Adipocyte (in vitro differentiated cells): ENCODE measurements at regions not wholly inside any gene's neighbourhood (a gene's known extent, or its start where the extent isn't known, plus 50 kb on each side); places are given as distances from the start of the nearest gene placed in this dataset.

Experiments used
- DNase-seq: peaks from one replicate; pipeline ENCODE4 v3.0.0-alpha.2; 2015; ENCODE audit warnings: low read depth
- H3K27me3 ChIP-seq: replicated peaks from 2 replicates; pipeline ENCODE4 v1.7.0; 2013; ENCODE audit warnings: mild to moderate bottlenecking, low read length, moderate library complexity; ENCODE audit not compliant: control insufficient read depth, insufficient read depth
- H3K36me3 ChIP-seq: 2 replicates; pipeline ENCODE4 v1.7.0; 2013; ENCODE audit warnings: low read length, mild to moderate bottlenecking, moderate library complexity; ENCODE audit not compliant: control insufficient read depth, insufficient read depth, severe bottlenecking
- H3K4me1 ChIP-seq: 2 replicates; pipeline ENCODE4 v1.7.0; 2013; ENCODE audit warnings: mild to moderate bottlenecking, low read length, moderate library complexity; ENCODE audit not compliant: control insufficient read depth, insufficient read depth
- H3K4me3 ChIP-seq: 2 replicates; pipeline ENCODE4 v1.7.0; 2013; ENCODE audit warnings: mild to moderate bottlenecking, low read length, moderate library complexity
- H3K9ac ChIP-seq: 2 replicates; pipeline ENCODE4 v1.7.0; 2013; ENCODE audit warnings: mild to moderate bottlenecking, low read length, moderate library complexity
- H3K9me3 ChIP-seq: 2 replicates; pipeline ENCODE4 v1.7.0; 2013; ENCODE audit warnings: mild to moderate bottlenecking, low read length, moderate library complexity; ENCODE audit not compliant: control insufficient read depth

DNA sequence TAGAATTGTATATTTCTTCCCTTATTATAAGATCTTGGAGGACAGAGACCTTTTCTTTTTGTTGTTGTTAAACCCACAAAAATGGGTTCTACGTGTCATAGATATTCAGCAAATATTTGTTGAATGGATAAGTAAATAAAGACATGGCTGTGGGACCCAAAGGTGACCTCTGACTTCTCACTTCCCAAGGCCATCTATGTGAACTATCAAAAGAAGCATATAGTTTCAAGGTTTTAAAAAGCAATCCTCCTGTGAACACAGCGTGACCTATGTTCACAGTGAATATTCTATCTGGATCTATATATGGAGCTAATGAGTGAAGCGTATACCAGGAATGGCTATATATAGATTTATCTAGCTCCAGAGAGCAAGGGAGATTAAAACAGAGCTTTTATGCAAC is 312.8 kb upstream of the C11orf87 start:
- Histone ChIP-seq H3K4me1 (peaks cover 14% of the 10 kb centered on the region), H3K9ac (no peak overlapping the region), H3K36me3 (no peaks in the 10 kb centered on the region), H3K27me3 (no peaks in the 10 kb centered on the region), H3K9me3 (no peaks in the 10 kb centered on the region), H3K4me3 (no peak overlapping the region)
- no peak for DNase-seq

DNA sequence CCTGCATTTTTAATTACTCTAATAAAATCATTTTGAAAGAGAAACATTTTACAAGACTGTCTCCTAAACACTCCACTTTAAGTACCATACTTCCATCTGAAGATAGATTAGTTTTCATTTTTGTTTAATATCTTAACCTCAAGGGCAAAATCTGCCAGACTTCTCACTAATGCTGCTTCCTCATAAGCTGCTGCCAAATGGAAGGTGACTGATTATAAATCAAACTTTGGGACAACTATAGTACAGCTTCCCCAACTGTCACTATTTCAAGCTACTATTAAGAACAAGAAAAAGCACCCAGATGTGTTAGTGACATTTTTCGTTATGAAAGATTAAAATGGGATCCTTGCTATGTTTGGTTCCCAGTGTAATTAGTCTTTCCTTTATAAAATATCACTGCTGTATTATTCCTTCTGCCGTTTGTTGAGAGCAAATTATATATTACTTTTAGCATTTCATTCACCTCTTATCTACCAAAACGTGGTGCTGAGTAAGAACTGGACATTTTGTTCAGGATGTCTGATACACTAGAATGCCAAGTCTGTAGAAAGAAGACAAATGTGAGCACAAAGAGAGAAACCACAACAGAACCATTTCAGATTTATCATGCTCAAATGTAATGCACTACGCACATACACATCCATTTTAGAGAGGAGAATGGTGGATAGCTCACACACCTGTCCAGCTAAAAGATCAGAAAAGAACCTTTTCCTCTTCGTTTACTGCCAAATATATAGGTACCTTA is 312.2 kb upstream of the C11orf87 start:
- peaks cover 14% of the 10 kb centered on the region for H3K4me1 ChIP-seq
- no peaks in the 10 kb centered on the region for H3K9me3 ChIP-seq
- no peaks in the 10 kb centered on the region for H3K27me3 ChIP-seq
- no peak for DNase-seq
- H3K4me3 ChIP-seq: no peak overlapping the region
- no peak overlapping the region for H3K9ac ChIP-seq
- no peaks in the 10 kb centered on the region for H3K36me3 ChIP-seq

DNA sequence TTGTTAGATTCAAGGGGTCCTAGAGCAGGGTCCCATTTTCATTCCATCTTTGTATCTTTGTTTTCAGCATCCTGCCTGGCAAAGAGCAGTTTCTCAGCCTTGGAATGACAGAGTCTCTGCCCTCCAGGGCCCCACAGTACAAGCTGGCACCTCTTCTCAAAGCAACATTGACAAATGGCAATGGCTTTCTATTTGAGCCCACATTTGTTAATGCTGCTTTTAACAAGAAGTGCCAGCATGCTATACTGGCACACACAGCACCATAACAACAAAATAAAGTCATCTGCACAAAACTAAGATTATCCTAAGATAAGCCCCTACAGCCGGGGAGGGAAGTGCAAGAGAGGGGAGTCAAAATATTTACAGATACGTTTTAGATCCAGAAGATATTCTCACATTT is 309.7 kb upstream of the C11orf87 start:
- peaks cover 14% of the 10 kb centered on the region for H3K4me1 ChIP-seq
- no peaks in the 10 kb centered on the region for H3K9me3 ChIP-seq
- H3K4me3 ChIP-seq: no peak overlapping the region
- no peak overlapping the region for H3K9ac ChIP-seq
- DNase-seq: no peak
- no peaks in the 10 kb centered on the region for H3K27me3 ChIP-seq
- no peaks in the 10 kb centered on the region for H3K36me3 ChIP-seq

DNA sequence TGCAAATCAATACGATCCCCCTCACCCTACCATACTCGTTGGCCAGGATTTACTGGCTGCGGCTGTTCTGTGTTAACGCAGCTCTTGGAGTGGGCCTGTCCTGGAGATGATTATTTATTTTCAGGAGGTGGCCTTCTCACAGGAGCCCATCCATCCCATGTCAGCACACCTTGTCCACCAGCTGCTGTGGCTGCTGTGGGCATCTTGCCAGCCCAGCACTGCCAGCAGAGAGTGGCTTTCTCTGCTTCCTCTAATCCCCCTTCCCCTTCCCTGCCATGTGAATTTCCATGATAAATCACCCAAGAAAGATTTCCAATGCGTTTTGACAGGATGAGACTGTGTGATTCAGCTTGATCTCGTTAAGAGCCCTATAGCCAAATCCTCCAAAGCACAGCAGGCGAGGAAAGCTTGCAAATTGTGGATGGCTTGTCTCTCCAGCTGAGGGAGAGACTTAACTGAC is 309.1 kb upstream of the C11orf87 start:
- DNase-seq: no peak
- Histone ChIP-seq H3K36me3 (no peaks in the 10 kb centered on the region), H3K4me3 (no peak overlapping the region), H3K4me1 (peaks cover 14% of the 10 kb centered on the region), H3K27me3 (no peaks in the 10 kb centered on the region), H3K9ac (no peak overlapping the region), H3K9me3 (no peaks in the 10 kb centered on the region)

DNA sequence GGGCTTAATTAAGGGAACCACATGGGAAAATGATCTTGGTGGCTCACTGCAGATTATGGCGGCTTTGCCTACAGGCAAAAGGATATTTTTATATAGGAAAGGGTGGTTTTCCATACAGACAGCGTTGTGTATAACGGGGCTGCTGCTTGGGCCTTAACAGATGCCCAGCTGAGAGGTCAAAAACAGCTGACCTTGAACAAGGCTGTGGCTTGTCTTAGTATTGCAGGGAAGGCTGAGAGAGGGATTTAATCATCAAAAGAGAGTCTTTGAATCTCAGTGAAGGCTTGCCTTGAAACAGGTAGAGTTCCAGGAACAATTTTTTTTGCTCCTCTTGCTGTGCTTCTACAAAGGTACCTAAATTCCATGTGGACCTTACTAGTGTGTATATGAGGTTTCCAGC is 301.6 kb upstream of the C11orf87 start:
- Histone ChIP-seq H3K4me3 (no peak overlapping the region), H3K9ac (no peak overlapping the region), H3K9me3 (no peaks in the 10 kb centered on the region), H3K4me1 (peaks cover 7% of the 10 kb centered on the region), H3K36me3 (no peaks in the 10 kb centered on the region), H3K27me3 (no peaks in the 10 kb centered on the region)
- DNase-seq: no peak

DNA sequence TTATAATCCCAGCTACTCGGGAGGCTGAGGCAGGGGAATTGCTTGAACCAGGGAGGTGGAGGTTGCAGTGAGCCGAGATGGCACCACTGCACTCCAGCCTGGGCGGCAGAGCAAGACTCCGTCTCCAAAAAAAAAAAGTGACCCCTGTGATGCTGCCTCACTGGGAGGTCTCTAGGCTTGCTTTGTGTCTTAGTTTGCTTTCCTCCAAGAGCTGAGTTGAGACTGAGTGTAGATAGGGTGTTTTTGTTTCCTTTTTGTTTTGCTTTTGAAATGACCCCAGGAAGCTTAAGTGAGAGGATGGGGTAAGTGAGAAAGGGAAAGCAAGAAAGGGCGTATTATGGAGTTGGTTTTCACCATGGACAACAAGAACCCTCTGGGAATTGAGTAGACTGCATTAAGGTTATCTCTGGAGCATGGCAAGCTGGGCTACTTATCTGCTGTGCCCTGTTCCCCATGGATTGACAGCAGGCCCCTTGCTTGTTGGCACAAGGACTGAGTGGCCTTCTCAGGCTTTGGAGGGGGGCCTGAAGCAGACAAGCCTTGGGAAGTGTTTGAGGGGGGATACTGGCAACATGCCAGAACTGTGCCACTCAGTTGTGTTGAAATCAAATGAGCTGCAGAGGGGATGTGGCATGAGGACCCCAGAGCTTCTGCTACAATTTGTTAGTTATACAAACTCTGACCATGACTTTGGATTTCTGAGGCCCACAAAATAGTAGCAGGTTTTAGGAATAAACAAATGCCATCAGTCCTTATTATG is 300.6 kb upstream of the C11orf87 start:
- Histone ChIP-seq H3K4me1 (peaks cover 7% of the 10 kb centered on the region), H3K9ac (no peak overlapping the region), H3K4me3 (no peak overlapping the region), H3K9me3 (no peaks in the 10 kb centered on the region), H3K27me3 (no peaks in the 10 kb centered on the region), H3K36me3 (no peaks in the 10 kb centered on the region)
- no peak for DNase-seq

DNA sequence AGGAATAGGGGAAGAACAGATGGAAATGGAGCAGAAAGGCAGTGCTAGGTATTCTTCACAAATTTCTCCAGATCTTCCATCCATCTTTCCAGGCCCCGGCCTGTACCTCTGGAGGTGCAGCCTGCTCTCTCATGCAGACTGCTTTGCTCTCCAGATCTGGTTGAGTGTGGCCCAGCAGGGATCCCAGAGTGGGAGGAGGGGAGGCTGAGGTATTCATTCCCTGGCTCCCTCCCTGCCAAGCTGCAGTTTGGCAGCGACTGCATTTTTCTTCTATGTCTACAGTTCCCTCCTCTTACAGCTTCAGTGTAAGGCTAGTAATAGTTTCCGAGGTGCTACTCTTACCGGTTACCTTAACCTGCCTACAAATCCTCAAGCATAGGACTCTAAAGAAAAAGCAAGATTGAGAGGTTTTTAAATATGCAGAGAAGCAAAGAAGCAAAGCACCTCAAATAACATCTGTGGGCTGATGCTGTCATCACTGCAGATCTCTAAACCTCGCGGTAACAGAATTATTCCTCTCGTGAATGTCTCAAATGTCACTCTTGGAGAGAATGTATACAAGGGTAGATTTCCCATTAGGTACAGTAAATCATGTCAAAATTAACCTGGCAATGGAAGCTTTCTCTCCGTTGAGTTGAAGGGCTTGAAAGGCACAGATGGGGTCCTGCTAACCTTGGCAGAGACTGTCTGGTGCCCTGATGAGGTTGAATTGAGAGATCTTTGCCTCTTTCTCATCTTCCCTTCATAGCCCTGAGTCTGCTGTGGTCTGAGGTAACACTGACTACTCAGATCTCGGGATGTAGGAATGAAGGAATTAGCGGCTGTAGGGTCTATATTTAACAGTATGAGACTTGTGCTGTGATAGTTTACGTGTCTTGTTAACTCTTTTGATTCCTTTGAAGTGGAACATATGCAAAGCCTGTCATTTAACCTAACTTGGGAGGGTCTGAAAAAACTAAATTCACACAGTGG is 297.9 kb upstream of the C11orf87 start:
- Histone ChIP-seq H3K9ac (no peak overlapping the region), H3K9me3 (no peaks in the 10 kb centered on the region), H3K27me3 (no peaks in the 10 kb centered on the region), H3K36me3 (no peaks in the 10 kb centered on the region), H3K4me1 (peaks cover 7% of the 10 kb centered on the region), H3K4me3 (no peak overlapping the region)
- DNase-seq: peak; percentile 43

DNA sequence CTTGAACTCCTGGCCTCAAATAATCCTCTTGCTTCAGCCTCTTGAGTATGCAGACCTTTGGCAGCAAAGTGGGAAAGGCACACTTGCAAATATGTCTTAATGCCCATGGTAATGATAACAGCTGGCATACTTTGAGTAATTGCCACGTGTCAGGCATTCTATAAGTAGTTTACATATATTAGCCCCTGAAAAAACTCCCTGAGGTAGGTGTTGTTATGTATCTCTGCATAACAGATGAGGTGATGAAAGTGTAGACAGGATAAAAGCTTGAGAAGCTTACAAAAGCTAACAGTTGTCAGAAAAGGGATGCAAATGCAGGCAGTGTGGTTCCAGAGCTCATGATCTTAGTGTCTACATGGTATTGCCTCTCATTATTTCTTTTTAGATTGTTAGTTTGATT is 291.1 kb upstream of the C11orf87 start:
- Histone ChIP-seq H3K27me3 (no peaks in the 10 kb centered on the region), H3K9me3 (no peaks in the 10 kb centered on the region), H3K36me3 (no peaks in the 10 kb centered on the region), H3K4me1 (no peaks in the 10 kb centered on the region), H3K9ac (no peak overlapping the region), H3K4me3 (no peak overlapping the region)
- DNase-seq: no peak

DNA sequence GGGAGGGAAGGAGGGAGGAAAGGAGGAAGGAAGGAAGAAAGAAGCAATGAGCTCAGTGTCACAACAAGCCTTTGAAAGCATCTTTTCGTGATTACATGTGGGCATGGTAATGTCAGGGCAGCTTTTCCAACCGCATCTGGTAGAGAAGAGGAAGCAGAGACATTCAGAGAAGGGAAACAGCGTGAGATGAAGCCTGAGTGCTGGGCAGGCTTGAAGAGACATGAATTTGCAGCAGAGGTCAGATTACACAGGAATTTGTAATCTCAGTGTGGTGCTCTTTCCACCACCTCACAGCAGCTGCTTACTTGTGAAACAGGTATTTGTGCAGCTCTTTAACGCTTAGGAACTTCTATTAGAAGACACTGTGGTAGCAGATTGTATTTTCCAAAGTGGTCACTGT is 289.5 kb upstream of the C11orf87 start:
- Histone ChIP-seq H3K9me3 (peaks cover 4% of the 10 kb centered on the region), H3K4me1 (no peaks in the 10 kb centered on the region), H3K36me3 (no peaks in the 10 kb centered on the region), H3K27me3 (no peaks in the 10 kb centered on the region), H3K9ac (no peak overlapping the region), H3K4me3 (no peak overlapping the region)
- no peak for DNase-seq

DNA sequence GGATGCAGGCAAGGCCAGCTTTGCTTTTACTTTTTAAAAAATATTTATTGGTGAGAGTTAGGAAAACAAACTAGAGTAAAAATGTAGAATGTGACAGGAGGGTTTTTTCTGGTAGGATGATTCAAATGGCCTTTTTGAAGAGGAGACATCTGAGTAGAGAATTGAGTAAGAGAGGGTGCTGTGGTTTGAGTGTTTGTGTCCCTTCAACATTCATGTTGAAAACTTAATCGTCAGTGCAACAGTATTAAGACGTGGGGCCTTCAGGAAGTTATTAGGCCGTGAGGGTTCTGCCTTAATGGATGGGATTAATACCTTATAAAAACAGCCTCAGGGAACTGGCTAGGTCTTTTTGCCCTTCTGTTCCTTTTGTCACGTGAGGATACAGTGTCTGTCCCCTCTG is 288.8 kb upstream of the C11orf87 start:
- no peak overlapping the region for H3K9ac ChIP-seq
- H3K4me1 ChIP-seq: no peaks in the 10 kb centered on the region
- DNase-seq: no peak
- H3K9me3 ChIP-seq: peaks cover 4% of the 10 kb centered on the region
- no peak overlapping the region for H3K4me3 ChIP-seq
- no peaks in the 10 kb centered on the region for H3K27me3 ChIP-seq
- no peaks in the 10 kb centered on the region for H3K36me3 ChIP-seq

DNA sequence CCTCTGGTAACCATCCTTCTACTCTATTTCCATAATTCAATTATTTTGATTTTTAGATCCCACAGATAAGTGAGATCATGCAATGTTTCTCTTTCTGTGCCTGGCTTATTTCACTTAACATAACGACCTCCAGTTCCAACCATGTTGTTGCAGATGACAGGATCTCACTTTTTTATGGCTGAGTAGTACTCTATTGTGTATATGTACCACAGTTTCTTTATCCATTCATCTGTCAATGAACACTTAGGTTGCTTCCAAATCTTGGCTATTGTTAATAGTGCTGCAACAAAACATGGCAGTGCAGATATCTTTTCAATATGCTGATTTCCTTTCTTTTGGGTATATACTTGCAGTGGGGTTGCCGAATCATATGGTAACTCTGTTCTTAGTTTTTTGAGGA is 286.4 kb upstream of the C11orf87 start:
- Histone ChIP-seq H3K4me3 (no peak overlapping the region), H3K36me3 (no peaks in the 10 kb centered on the region), H3K9me3 (peaks cover 4% of the 10 kb centered on the region), H3K27me3 (no peaks in the 10 kb centered on the region), H3K9ac (no peak overlapping the region), H3K4me1 (no peaks in the 10 kb centered on the region)
- DNase-seq: no peak
